ENCODE measurements at regions not wholly inside any gene's neighbourhood (a gene's known extent, or its start where the extent isn't known, plus 50 kb on each side); places are given as distances from the start of the nearest gene placed in this dataset.

DNA sequence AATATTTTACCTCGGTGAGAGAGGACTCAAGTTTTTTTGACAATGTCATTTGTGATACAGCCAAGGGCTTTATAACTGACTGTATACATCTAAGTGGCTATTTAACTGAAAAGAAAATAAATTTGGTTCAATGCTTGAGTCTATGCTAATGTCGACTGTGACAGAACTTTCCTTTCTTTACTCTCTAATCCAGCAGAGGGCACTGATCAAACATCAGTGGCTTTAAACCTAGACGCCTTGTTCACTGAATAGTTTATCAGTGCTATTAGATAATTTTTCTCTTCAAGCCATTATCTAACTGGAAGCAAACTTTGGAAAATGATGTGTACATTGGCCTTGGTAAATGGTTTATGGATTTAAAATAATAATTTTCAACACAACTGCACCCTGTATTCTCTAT is 285.1 kb downstream of the CHL1 start:
- TF ChIP-seq, protein P1, sequence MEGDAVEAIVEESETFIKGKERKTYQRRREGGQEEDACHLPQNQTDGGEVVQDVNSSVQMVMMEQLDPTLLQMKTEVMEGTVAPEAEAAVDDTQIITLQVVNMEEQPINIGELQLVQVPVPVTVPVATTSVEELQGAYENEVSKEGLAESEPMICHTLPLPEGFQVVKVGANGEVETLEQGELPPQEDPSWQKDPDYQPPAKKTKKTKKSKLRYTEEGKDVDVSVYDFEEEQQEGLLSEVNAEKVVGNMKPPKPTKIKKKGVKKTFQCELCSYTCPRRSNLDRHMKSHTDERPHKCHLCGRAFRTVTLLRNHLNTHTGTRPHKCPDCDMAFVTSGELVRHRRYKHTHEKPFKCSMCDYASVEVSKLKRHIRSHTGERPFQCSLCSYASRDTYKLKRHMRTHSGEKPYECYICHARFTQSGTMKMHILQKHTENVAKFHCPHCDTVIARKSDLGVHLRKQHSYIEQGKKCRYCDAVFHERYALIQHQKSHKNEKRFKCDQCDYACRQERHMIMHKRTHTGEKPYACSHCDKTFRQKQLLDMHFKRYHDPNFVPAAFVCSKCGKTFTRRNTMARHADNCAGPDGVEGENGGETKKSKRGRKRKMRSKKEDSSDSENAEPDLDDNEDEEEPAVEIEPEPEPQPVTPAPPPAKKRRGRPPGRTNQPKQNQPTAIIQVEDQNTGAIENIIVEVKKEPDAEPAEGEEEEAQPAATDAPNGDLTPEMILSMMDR (IDR thresholded peaks at IDR 0.05), result no peak
- no peaks in the 10 kb centered on the region for H3K27me3 Mint-ChIP-seq (ENCODE audit: low read depth in 2 of 2)
- Histone ChIP-seq H3K27me3 (ENCODE audit: control insufficient read depth, insufficient read depth, low read length) (no peaks in the 10 kb centered on the region), H3K4me1 (ENCODE audit: control insufficient read depth, insufficient read depth, low read length) (no peaks in the 10 kb centered on the region), H3K4me3 (ENCODE audit: low read length) (no peak overlapping the region), H3K36me3 (ENCODE audit: control insufficient read depth, insufficient read depth, low read length) (no peaks in the 10 kb centered on the region), H3K9me3 (ENCODE audit: control insufficient read depth, insufficient read depth, low read length) (no peaks in the 10 kb centered on the region), H3K27ac (ENCODE audit: low read length) (no peak overlapping the region)
- ATAC-seq (no peak), DNase-seq (no peak)
- no peak overlapping the region for H3K4me3 Mint-ChIP-seq
- peaks cover 13% of the 10 kb centered on the region for H3K36me3 Mint-ChIP-seq
- H3K9me3 Mint-ChIP-seq, result peaks cover 13 to 17% of the 10 kb centered on the region in 2 donors
- H3K27ac Mint-ChIP-seq, result no peak overlapping the region
- H3K4me1 Mint-ChIP-seq, result no peaks in the 10 kb centered on the region
- 40% methylated on average over 1 of the region's 3 CpGs for WGBS (ENCODE audit: insufficient coverage)
- intact Hi-C loops (cut with micrococcal nuclease), result no loop called here

DNA sequence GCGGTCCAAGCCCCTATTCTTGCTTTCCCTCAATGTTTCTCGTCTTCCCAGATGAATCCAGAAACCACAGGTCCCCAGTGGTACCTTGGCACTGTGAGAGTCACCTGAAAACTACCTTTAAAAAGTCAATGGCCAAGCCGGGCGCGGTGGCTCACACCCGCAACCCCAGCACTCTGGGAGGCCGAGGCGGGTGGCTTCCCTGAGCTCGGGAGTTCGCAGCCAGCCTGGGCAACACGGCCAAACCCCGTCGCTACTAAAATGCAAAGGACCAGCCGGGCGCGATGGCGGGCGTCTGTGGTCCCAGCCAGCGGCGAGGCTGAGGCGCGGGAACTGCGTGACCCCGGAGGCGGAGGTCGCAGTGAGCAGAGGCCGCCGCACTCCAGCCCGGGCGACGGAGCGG is 285.9 kb downstream of the CHL1 start:
- 92% methylated on average over 25 of the region's 32 CpGs for WGBS (ENCODE audit: insufficient coverage)
- H3K36me3 ChIP-seq (ENCODE audit: control insufficient read depth, insufficient read depth, low read length), result no peaks in the 10 kb centered on the region
- DNase-seq (no peak), ATAC-seq (no peak)
- no peaks in the 10 kb centered on the region for H3K4me1 ChIP-seq (ENCODE audit: control insufficient read depth, insufficient read depth, low read length)
- no peaks in the 10 kb centered on the region for H3K9me3 ChIP-seq (ENCODE audit: control insufficient read depth, insufficient read depth, low read length)
- H3K27ac ChIP-seq (ENCODE audit: low read length), result no peak overlapping the region
- Mint-ChIP-seq H3K27ac (no peak overlapping the region), H3K27me3 (ENCODE audit: low read depth in 2 of 2) (no peaks in the 10 kb centered on the region), H3K4me3 (no peak overlapping the region), H3K4me1 (no peaks in the 10 kb centered on the region), H3K9me3 (peaks cover 13 to 16% of the 10 kb centered on the region in 2 donors), H3K36me3 (peaks cover 13% of the 10 kb centered on the region)
- no peaks in the 10 kb centered on the region for H3K27me3 ChIP-seq (ENCODE audit: control insufficient read depth, insufficient read depth, low read length)
- no peak overlapping the region for H3K4me3 ChIP-seq (ENCODE audit: low read length)
- intact Hi-C loops (cut with micrococcal nuclease), result no loop called here
- TF ChIP-seq, protein P1 (IDR thresholded peaks at IDR 0.05), result no peak

DNA sequence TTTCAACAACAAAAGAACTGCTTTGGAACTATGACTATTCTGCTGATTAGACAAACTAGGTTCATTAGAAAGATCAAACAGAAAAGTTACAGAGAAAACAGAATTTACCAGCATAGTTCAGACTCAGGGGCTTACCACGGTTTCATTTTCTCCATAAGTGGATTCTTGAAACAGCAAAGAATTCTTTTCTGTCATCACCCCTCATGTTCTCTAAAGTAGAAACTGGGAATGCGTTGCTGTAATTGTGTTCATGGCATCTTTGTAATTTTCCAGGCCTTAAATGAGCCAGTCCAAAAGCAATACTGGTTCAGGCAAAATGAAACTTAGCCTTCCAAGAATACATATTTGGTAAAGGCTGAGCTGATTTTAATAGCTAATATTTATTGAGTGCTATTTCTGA is 287.8 kb downstream of the CHL1 start:
- Histone ChIP-seq H3K36me3 (ENCODE audit: control insufficient read depth, insufficient read depth, low read length) (no peaks in the 10 kb centered on the region), H3K9me3 (ENCODE audit: control insufficient read depth, insufficient read depth, low read length) (no peaks in the 10 kb centered on the region), H3K4me1 (ENCODE audit: control insufficient read depth, insufficient read depth, low read length) (no peaks in the 10 kb centered on the region), H3K27ac (ENCODE audit: low read length) (no peak overlapping the region), H3K4me3 (ENCODE audit: low read length) (no peak overlapping the region), H3K27me3 (ENCODE audit: control insufficient read depth, insufficient read depth, low read length) (no peaks in the 10 kb centered on the region)
- H3K27ac Mint-ChIP-seq, result no peak overlapping the region
- H3K4me1 Mint-ChIP-seq, result no peaks in the 10 kb centered on the region
- H3K9me3 Mint-ChIP-seq, result peaks cover 7 to 9% of the 10 kb centered on the region in 2 donors
- H3K36me3 Mint-ChIP-seq, result no peaks in the 10 kb centered on the region
- TF ChIP-seq, protein P1 (IDR thresholded peaks at IDR 0.05), result no peak
- intact Hi-C loops (cut with micrococcal nuclease), result no loop called here
- H3K27me3 Mint-ChIP-seq (ENCODE audit: low read depth in 2 of 2), result no peaks in the 10 kb centered on the region
- WGBS (ENCODE audit: insufficient coverage), result 82% methylated on average over 2 of the region's 2 CpGs
- H3K4me3 Mint-ChIP-seq, result no peak overlapping the region
- ATAC-seq, result no peak
- no peak for DNase-seq

DNA sequence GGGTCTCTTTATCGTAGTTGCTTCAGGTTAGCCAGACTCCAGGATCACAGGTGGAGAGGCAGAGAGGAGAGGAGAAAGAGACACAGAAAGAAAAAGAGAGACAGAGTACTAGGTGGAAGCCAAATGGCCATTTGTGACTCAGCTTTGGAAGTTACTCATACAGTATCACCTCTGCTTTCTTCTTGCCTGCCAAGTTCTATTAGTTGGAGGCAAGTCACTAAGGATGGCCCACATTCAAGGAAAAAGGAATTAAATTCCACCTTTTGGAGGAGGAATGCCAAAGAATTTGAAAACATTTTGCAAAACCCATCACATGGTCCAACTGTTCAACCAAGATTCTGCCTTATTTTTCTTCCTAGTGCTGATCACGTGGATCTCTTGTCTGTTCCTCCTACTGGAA is 291.1 kb downstream of the CHL1 start:
- Histone ChIP-seq H3K9me3 (ENCODE audit: control insufficient read depth, insufficient read depth, low read length) (no peaks in the 10 kb centered on the region), H3K36me3 (ENCODE audit: control insufficient read depth, insufficient read depth, low read length) (no peaks in the 10 kb centered on the region), H3K27ac (ENCODE audit: low read length) (no peak overlapping the region), H3K27me3 (ENCODE audit: control insufficient read depth, insufficient read depth, low read length) (no peaks in the 10 kb centered on the region), H3K4me3 (ENCODE audit: low read length) (no peak overlapping the region), H3K4me1 (ENCODE audit: control insufficient read depth, insufficient read depth, low read length) (no peaks in the 10 kb centered on the region)
- H3K4me3 Mint-ChIP-seq, result no peak overlapping the region
- ATAC-seq (no peak), DNase-seq (no peak)
- H3K4me1 Mint-ChIP-seq, result no peaks in the 10 kb centered on the region
- no peaks in the 10 kb centered on the region for H3K27me3 Mint-ChIP-seq (ENCODE audit: low read depth in 2 of 2)
- H3K36me3 Mint-ChIP-seq, result no peaks in the 10 kb centered on the region
- peaks cover 12 to 14% of the 10 kb centered on the region in 2 donors for H3K9me3 Mint-ChIP-seq
- H3K27ac Mint-ChIP-seq, result no peak overlapping the region
- intact Hi-C loops (cut with micrococcal nuclease), result no loop called here
- WGBS (ENCODE audit: insufficient coverage), result 87% methylated on average over 2 of the region's 2 CpGs
- TF ChIP-seq, protein P1 (IDR thresholded peaks at IDR 0.05), result no peak

All from natural killer cell (primary cell).